IMR-90 (cell line): ENCODE measurements at regions not wholly inside any gene's neighbourhood (a gene's known extent, or its start where the extent isn't known, plus 50 kb on each side); places are given as distances from the start of the nearest gene placed in this dataset.

ENCODE experiments used
- ATAC-seq: fragments of 200-7000 bp; cut with Tn5 transposase; 2 replicates; pipeline ENCODE4 v1.9.1; 2020; ENCODE audit warnings: low read depth, mild to moderate bottlenecking, moderate library complexity
- BruUV-seq: library from RNA; stranded (reverse); fragments of 400-500 nt; replicated peaks from 2 replicates; lab custom pipeline; 2021; lab: Mats Ljungman, UMichigan
- CTCF ChIA-PET: fragments of 300-600 bp; formaldehyde crosslinking; extraction: SDS; loops from one replicate; lab custom pipeline; 2021; ENCODE audit warnings: antibody characterized with exemption; lab: Yijun Ruan, JAX
- POLR2A ChIA-PET: fragments of 300-600 bp; sonication (Branson Sonifier 250); formaldehyde crosslinking; loops from one replicate; lab custom pipeline; 2022; ENCODE audit warnings: antibody characterized with exemption; ENCODE audit not compliant: unreplicated experiment; lab: Charles Lee
- DNase-seq: peaks from one replicate; pipeline ENCODE4 v3.0.0; 2013
- H2AFZ ChIP-seq: replicated peaks from 2 replicates; pipeline ENCODE3; 2013; ENCODE audit warnings: low read length, mild to moderate bottlenecking; ENCODE audit not compliant: poor library complexity
- H2AK5ac ChIP-seq: 2 replicates; pipeline ENCODE4 v1.6.1; 2013; ENCODE audit warnings: low read depth, low read length, inconsistent platforms
- H2AK9ac ChIP-seq: replicated peaks from 2 replicates; pipeline ENCODE3; 2013; ENCODE audit warnings: mild to moderate bottlenecking, low read depth, low read length, moderate library complexity; ENCODE audit not compliant: poor library complexity
- H2BK120ac ChIP-seq: 2 replicates; pipeline ENCODE4 v1.6.1; 2013; ENCODE audit warnings: low read depth, low read length, inconsistent platforms
- H2BK15ac ChIP-seq: 3 replicates; pipeline ENCODE4 v1.6.1; 2013; ENCODE audit warnings: low read depth, low read length, inconsistent platforms
- H2BK20ac ChIP-seq: 2 replicates; pipeline ENCODE4 v1.6.1; 2013; ENCODE audit warnings: low read depth, mild to moderate bottlenecking, inconsistent platforms, low read length, moderate library complexity
- H2BK5ac ChIP-seq: 2 replicates; pipeline ENCODE4 v1.6.1; 2013; ENCODE audit warnings: mild to moderate bottlenecking, low read depth, low read length, inconsistent platforms; ENCODE audit not compliant: poor library complexity, severe bottlenecking
- H3K14ac ChIP-seq: replicated peaks from 2 replicates; pipeline ENCODE4 v1.6.1; 2013; ENCODE audit warnings: low read depth, low read length, inconsistent platforms
- H3K18ac ChIP-seq: 2 replicates; pipeline ENCODE4 v1.6.1; 2013; ENCODE audit warnings: low read depth, low read length, control low read depth
- H3K23ac ChIP-seq: 2 replicates; pipeline ENCODE4 v1.6.1; 2013; ENCODE audit warnings: low read depth, low read length, inconsistent platforms
- H3K27ac ChIP-seq: 2 replicates; pipeline ENCODE4 v1.5.1; 2013; ENCODE audit warnings: mild to moderate bottlenecking, control low read depth, low read length; ENCODE audit not compliant: insufficient read depth
- H3K27me3 ChIP-seq: 2 replicates; pipeline ENCODE4 v1.6.1; 2013; ENCODE audit warnings: low read length; ENCODE audit not compliant: control insufficient read depth, insufficient read depth
- H3K36me3 ChIP-seq: 2 replicates; pipeline ENCODE4 v1.6.1; 2013; ENCODE audit warnings: low read length, mixed read lengths; ENCODE audit not compliant: control insufficient read depth, insufficient read depth
- H3K4ac ChIP-seq: 2 replicates; pipeline ENCODE4 v1.6.1; 2013; ENCODE audit warnings: low read depth, low read length, inconsistent platforms
- H3K4me1 ChIP-seq: 2 replicates; pipeline ENCODE4 v1.6.1; 2013; ENCODE audit warnings: low read length, mixed read lengths; ENCODE audit not compliant: control insufficient read depth, insufficient read depth
- H3K4me2 ChIP-seq: 2 replicates; pipeline ENCODE4 v1.6.1; 2013; ENCODE audit warnings: low read depth, mild to moderate bottlenecking, control low read depth, low read length, moderate library complexity
- H3K4me3 ChIP-seq: 2 replicates; pipeline ENCODE4 v1.5.1; 2013; ENCODE audit warnings: low read depth, mild to moderate bottlenecking, control low read depth, low read length, moderate library complexity; ENCODE audit not compliant: insufficient read depth
- H3K56ac ChIP-seq: 2 replicates; pipeline ENCODE4 v1.6.1; 2013; ENCODE audit warnings: low read length, inconsistent platforms; ENCODE audit not compliant: insufficient read depth; ENCODE audit errors: extremely low read depth
- H3K79me1 ChIP-seq, 2 experiments: 2 replicates each; pipeline ENCODE4 v1.6.1; 2013; ENCODE audit warnings: low read length in 2 of 2, inconsistent platforms in 1 of 2, low read depth in 1 of 2
- H3K9ac ChIP-seq: 2 replicates; pipeline ENCODE4 v1.6.1; 2013; ENCODE audit warnings: low read depth, low read length, control low read depth
- H3K9me1 ChIP-seq: 2 replicates; pipeline ENCODE4 v1.6.1; 2013; ENCODE audit warnings: low read length, inconsistent platforms; ENCODE audit not compliant: insufficient read depth
- H3K9me3 ChIP-seq: 2 replicates; pipeline ENCODE4 v1.6.1; 2013; ENCODE audit warnings: low read length; ENCODE audit not compliant: control insufficient read depth, insufficient read depth
- H4K20me1 ChIP-seq: 2 replicates; pipeline ENCODE4 v1.6.1; 2013; ENCODE audit warnings: low read length, inconsistent platforms; ENCODE audit not compliant: insufficient read depth
- H4K5ac ChIP-seq: 2 replicates; pipeline ENCODE4 v1.6.1; 2013; ENCODE audit warnings: mild to moderate bottlenecking, low read depth, low read length, control low read depth
- H4K8ac ChIP-seq, 2 experiments: 2 replicates each; pipeline ENCODE4 v1.6.1; 2013; ENCODE audit warnings: low read depth in 2 of 2, low read length in 2 of 2, control low read depth in 1 of 2, inconsistent platforms in 1 of 2
- H4K91ac ChIP-seq: 2 replicates; pipeline ENCODE4 v1.6.1; 2013; ENCODE audit warnings: low read depth, low read length, inconsistent platforms; ENCODE audit not compliant: insufficient read depth
- BHLHE40 ChIP-seq: fragments of 150-350 bp; IDR thresholded peaks from 2 replicates; pipeline ENCODE4 v1.6.1; 2016; ENCODE audit warnings: mild to moderate bottlenecking, low read depth, low read length
- CHD1 ChIP-seq: IDR thresholded peaks from 2 replicates; pipeline ENCODE4 v1.6.1; 2012; ENCODE audit warnings: low read depth, low read length, improper control_type of control experiment
- MAFK ChIP-seq: IDR thresholded peaks from 2 replicates; pipeline ENCODE4 v1.6.1; 2012; ENCODE audit warnings: low read depth, low read length, improper control_type of control experiment
- MXI1 ChIP-seq: IDR thresholded peaks from 2 replicates; pipeline ENCODE4 v1.6.1; 2012; ENCODE audit warnings: low read depth, mild to moderate bottlenecking, low read length, moderate library complexity, borderline replicate concordance
- NFE2L2 ChIP-seq: fragments of 150-350 bp; IDR thresholded peaks from 2 replicates; pipeline ENCODE4 v1.6.1; 2016; ENCODE audit warnings: low read depth, mild to moderate bottlenecking, low read length
- POLR2A ChIP-seq: IDR thresholded peaks from 2 replicates; pipeline ENCODE4 v1.6.1; 2012; ENCODE audit warnings: mild to moderate bottlenecking, low read depth, low read length
- RCOR1 ChIP-seq: IDR thresholded peaks from 2 replicates; pipeline ENCODE4 v1.6.1; 2012; ENCODE audit warnings: mild to moderate bottlenecking, low read length, improper control_type of control experiment; ENCODE audit not compliant: insufficient replicate concordance
- SMC3 ChIP-seq: fragments of 150-350 bp; IDR thresholded peaks from 2 replicates; pipeline ENCODE4 v1.6.1; 2016; ENCODE audit warnings: low read depth, mild to moderate bottlenecking, antibody characterized with exemption, low read length, moderate library complexity
- USF2 ChIP-seq: fragments of 150-350 bp; IDR thresholded peaks from 2 replicates; pipeline ENCODE4 v1.6.1; 2017; ENCODE audit warnings: mild to moderate bottlenecking, antibody characterized with exemption, low read length, low read depth
- WGBS, 2 experiments: methylation state at CpG; one replicate each; pipeline versions ENCODE4 v1.1.5 to v1.1.7; 2013; ENCODE audit warnings: missing lambda C conversion rate in 2 of 2; ENCODE audit not compliant: insufficient read length in 1 of 2; ENCODE audit errors: extremely low coverage in 2 of 2; 5-methylcytosine and 5-hydroxymethylcytosine counted together
- dilution Hi-C: fragments of 300-500 bp; cut with HindIII; formaldehyde crosslinking; loops from one replicate; pipeline ENCODE4 v1.14.3; 2018; ENCODE audit warnings: low sequenced_read_pairs; ENCODE audit not compliant: unreplicated experiment
- in situ Hi-C: fragments of 300-500 bp; cut with MboI; formaldehyde crosslinking; loops from 3 replicates; pipeline ENCODE4 v1.14.3; 2019; ENCODE audit warnings: low sequenced_read_pairs, inconsistent platforms, mixed read lengths
- intact Hi-C: fragments of 100-400 bp; cut with micrococcal nuclease; formaldehyde crosslinking; loops from 2 replicates; pipeline ENCODE4 v1.10.0; 2022

DNA sequence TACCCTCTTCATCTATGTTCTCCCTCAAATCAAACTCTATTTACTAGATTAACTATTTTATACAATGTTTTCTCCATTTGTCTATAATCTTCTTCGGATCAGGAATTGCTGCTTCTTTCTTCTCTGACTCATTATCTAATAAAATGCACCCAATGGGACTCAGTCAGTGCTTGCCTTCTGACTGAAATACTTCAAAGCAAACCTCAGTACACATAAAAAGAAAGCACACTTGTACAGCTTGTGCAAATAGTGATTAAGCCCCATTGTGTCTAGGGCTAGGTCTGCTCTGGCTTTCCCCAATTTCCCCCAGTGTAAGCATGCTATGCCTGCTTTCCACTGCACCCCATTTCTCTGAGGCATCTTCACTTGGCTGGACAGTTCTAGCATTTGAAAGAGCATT lies 118.6 kb upstream of the C11orf87 start:
- no peak overlapping the region for H2BK120ac ChIP-seq
- no peak overlapping the region for H3K27ac ChIP-seq
- no peak overlapping the region for H3K9ac ChIP-seq
- intact Hi-C loops (no loop called here), dilution Hi-C loops (no loop called here), in situ Hi-C loops (no loop called here)
- H3K79me1 ChIP-seq: no peaks in the 10 kb centered on the region
- no peak overlapping the region for H4K5ac ChIP-seq
- ATAC-seq (no peak), DNase-seq (no peak)
- no peaks in the 10 kb centered on the region for H3K9me1 ChIP-seq
- BruUV-seq: no TSS peak
- no peak overlapping the region for H3K4me2 ChIP-seq
- H3K4me3 ChIP-seq: no peak overlapping the region
- H4K20me1 ChIP-seq: no peaks in the 10 kb centered on the region
- H2BK5ac ChIP-seq: no peak overlapping the region
- no peak overlapping the region for H3K4ac ChIP-seq
- H2AK9ac ChIP-seq: no peak overlapping the region
- WGBS, 2 experiments: no CpG with 5 or more reads among the region's 1 CpG
- no peak overlapping the region for H2AK5ac ChIP-seq
- no peak for TF ChIP-seq NFE2L2
- no peak for TF ChIP-seq SMC3
- no peak for TF ChIP-seq CHD1
- TF ChIP-seq POLR2A: no peak
- TF ChIP-seq MXI1: no peak
- no peak for TF ChIP-seq MAFK
- TF ChIP-seq RCOR1: no peak
- no peak for TF ChIP-seq USF2
- TF ChIP-seq BHLHE40: no peak
- H4K91ac ChIP-seq: no peak overlapping the region
- no peaks in the 10 kb centered on the region for H3K36me3 ChIP-seq
- no peaks in the 10 kb centered on the region for H3K27me3 ChIP-seq
- H3K14ac ChIP-seq: no peak overlapping the region
- no peak overlapping the region for H2AFZ ChIP-seq
- POLR2A ChIA-PET: no interaction called here
- no peak overlapping the region for H3K56ac ChIP-seq
- H4K8ac ChIP-seq: no peak overlapping the region
- peaks cover 2% of the 10 kb centered on the region; the same call in 1 of the 2 replicates for H3K9me3 ChIP-seq
- CTCF ChIA-PET: no interaction called here
- no peak overlapping the region for H3K18ac ChIP-seq
- H3K4me1 ChIP-seq: no peaks in the 10 kb centered on the region
- no peak overlapping the region for H3K23ac ChIP-seq
- no peak overlapping the region for H2BK15ac ChIP-seq
- H2BK20ac ChIP-seq: no peak overlapping the region
